GM21390 (cell line): ENCODE measurements at regions not wholly inside any gene's neighbourhood (a gene's known extent, or its start where the extent isn't known, plus 50 kb on each side); places are given as distances from the start of the nearest gene placed in this dataset.
A peak's percentile ranks its signal among the peaks of the same experiment; 100 is the strongest.
"Not testable (repeated sequence)": the region's sequence is repeated elsewhere in the genome, so short reads cannot be mapped to it uniquely, and the experiment has no call there.

Experiments
- ATAC-seq: cut with Tn5 transposase; IDR thresholded peaks from one replicate; pipeline ENCODE4 v1.9.1; 2021; ENCODE audit not compliant: unreplicated experiment

- no peak for ATAC-seq
These were observed 150.9 kb upstream of the TRIM24 start for GRCh38 chr7:138309186-138309585.

- no peak for ATAC-seq
These were observed 146.3 kb upstream of the TRIM24 start for GRCh38 chr7:138313829-138314178.

DNA sequence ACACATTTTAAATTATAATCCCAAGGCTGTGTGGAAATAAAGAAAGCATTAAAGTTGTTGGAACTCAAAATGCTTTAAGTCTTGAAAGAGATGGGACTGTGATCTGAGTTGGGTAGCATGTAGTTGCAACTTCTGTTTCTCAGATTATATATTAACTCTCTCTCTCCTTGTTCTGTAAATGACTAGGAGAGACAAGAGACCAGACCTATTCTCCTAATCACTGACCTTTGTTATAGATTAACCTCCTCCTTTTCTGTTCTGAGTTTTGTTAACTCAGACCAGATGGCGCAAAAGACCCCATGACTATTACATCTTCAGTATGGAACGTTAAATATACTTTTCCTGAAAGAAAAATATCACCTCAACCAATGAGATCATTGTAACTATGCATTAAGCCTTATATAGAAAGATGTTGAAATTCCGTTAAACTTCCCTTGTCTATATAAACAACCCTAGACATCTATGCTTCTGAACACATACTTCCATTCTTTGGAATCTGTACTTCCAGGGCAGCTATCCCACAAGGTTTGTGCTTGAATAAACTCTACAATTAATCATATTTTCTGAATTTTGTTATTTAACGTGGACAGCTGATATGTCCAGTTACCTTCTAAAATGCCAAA, 143.5 kb upstream of the TRIM24 start:
- ATAC-seq: peak; percentile 86

GRCh38 chr7:138317044-138317596, 142.9 kb upstream of the TRIM24 start:
- ATAC-seq: no peak

DNA sequence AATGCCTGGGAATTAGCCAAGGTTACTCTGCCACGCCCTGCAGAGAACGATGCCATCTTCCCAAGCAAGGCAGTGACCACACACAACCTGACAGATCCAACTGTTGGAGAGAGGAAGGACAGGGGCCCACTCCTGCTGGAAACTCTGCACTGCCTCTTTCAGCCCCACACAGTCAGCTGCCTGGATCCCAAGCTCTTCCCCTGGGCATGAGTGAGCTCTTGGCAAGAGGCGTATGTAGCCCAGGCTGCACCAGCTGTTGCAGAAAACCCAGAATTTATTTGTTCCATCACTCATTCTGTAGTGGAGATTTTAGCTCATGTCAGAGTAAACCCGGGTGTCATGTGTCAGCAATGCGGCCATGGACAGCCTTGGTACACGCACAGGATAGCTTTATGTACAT, 135.1 kb upstream of the TRIM24 start:
- ATAC-seq: no peak

GRCh38 chr7:138325434-138325833, 134.6 kb upstream of the TRIM24 start:
- ATAC-seq: no peak

- no peak for ATAC-seq
These were observed 131.8 kb upstream of the TRIM24 start for GRCh38 chr7:138328215-138328614.

- not testable (repeated sequence) for ATAC-seq
These were observed 127.2 kb upstream of the TRIM24 start for GRCh38 chr7:138332850-138333249.

GRCh38 chr7:138338361-138338760, 121.7 kb upstream of the TRIM24 start:
- ATAC-seq: no peak

- ATAC-seq: not testable (repeated sequence)
These were observed 120.8 kb upstream of the TRIM24 start for GRCh38 chr7:138339229-138339628.

DNA sequence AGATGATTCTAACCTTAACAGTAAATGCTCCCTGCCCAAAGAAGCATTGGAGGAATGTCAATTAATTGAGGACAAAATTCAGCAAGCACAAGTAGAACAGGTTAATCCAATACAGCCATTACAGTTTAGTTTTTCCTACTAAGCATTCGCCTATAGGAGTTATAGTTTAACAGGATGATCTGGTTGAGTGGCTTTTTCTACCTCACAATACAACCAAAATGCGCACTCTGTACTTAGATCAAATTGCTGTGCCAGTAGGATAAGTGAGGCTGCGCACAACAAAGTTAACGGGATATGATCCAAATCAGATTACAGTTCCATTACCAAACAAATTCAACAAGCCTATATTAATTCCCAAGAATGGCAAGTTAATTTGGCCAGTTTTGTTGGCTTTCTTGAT, 117.1 kb upstream of the TRIM24 start:
- ATAC-seq: no peak

GRCh38 chr7:138345567-138345966, 114.5 kb upstream of the TRIM24 start:
- no peak for ATAC-seq

DNA sequence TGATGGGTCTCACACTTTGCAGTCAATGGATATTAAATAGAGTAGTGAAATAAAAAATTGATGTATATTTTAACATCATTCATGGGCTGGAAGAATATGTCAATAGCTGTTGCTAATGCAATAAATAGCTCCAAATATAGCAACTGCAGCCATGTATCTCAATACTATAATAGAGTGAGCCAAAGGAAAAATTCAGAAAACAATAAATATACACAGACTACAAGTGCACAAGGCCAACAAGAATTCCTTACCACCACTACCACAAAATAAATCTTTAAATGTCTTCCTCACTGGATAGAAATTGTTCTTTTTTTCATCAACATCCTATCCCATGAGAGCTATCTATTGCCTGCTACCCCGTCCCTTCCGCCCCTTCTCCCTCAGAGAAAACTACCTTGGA, 113.1 kb upstream of the TRIM24 start:
- ATAC-seq: no peak

GRCh38 chr7:138349841-138350700, 110.0 kb upstream of the TRIM24 start:
- no peak for ATAC-seq

DNA sequence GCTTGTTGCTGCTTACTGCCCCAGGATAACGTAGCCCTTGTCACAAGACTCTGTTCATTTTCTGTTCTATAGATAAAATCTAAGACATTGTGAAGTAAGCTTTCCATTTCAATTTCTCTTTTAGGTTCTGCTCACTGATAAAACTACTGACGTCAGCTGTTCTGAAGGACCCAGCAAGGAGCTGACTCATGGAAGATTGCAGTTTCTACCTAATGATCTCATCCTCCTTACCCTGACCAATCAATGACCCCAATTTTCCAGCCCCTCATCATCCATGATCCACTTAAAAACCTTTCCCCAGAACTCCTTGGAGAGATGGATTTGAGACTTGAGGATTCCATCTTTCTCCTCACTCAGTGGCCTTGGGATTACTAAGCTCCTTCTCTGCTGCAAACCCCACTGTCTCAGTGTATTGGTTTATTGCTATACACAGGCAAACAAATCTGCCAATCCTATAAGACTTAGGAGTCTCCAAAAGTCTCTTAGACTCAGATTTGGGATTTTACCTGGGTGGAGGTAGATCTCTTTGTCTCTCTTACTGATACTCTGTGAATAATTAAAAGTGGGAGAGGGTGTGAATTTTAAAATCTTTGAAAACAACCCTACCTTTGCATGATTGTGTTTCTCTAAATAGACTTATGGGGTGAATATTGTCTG, 109.2 kb upstream of the TRIM24 start:
- no peak for ATAC-seq

DNA sequence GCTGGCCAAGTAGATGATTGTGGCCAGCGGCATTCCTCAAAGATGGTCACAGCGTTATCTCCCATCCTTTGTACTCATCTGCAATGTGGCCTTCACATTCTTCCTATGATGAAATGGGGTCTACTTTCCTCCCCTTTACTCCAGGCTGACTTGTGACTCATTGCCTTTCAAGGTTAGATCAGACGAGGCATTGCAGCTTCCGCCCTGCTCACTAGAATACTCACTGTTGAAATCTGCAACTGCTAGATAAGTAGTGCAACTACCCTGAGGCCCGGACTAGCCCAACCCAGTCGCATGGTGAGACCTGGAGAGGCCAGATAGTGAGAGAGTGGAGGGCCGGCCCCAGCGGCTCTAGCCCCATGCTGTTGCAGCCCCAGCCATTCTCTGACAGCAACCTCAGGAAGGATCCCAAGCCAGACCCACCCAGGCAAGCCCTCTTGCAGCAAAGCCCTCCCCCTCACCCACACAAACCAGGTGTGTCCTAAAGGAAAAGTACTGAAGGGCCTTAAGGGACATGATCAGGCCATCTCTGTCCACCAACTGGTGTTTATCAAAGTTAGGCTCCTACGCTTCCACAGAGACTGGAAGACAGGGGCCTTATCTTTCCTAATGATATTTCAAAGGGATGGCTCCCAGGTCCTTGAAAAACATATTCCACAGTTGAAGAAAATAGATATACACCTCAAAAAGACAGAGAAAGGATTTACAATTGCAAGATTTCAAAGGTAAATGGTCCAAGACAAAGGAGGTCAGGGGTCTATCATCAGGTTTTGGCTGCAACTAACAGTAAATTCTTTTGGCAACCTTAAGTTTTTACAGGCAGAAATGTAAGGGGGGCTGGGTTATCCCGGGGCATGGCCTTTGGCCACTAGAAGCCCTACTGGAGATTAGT, 107.2 kb upstream of the TRIM24 start:
- ATAC-seq: no peak

DNA sequence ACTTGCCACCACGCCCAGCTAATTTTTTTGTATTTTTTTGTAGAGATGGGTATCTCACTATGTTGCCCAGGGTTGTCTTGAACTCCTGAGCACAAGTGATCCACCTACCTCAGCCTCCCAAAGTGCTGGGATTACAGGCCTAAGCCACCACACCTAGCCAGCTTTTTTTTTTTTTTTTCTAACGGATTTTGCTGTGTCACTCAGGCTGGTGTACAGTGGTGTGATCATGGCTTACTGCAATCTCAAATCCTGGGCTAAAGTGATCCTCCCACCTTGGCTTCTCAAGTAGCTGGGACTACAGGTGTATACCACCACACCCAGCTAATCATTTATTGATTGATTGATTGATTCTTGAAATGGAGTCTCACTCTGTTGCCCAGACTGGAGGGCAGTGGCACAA, 106.0 kb upstream of the TRIM24 start:
- ATAC-seq: no peak

GRCh38 chr7:138355254-138355653, 104.8 kb upstream of the TRIM24 start:
- ATAC-seq: no peak

DNA sequence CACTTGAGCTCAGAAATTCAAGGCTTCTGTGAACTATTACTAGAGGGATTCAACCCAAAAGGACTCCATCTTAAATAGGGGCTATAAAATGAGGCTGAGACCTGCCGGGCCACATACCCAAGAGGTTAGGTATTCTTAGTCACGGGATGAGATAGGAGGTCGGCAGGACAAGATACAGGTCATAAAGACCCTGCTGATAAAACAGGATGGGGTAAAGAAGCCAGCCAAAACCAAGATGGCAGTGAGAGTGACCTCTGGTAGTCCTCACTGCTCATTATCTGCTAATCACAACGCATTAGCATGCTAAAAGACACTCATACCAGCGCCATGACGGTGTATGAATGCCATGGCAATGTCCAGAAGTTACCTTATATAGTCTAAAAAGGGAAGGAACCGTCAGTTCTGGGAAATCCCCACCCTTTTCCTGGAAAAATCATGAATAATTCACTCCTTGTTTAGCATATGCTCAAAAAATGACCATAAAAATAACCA, 101.2 kb upstream of the TRIM24 start:
- ATAC-seq: no peak

GRCh38 chr7:138359870-138360559, 100.0 kb upstream of the TRIM24 start:
- no peak for ATAC-seq
